ENCODE measurements at regions not wholly inside any gene's neighbourhood (a gene's known extent, or its start where the extent isn't known, plus 50 kb on each side); places are given as distances from the start of the nearest gene placed in this dataset.

DNA sequence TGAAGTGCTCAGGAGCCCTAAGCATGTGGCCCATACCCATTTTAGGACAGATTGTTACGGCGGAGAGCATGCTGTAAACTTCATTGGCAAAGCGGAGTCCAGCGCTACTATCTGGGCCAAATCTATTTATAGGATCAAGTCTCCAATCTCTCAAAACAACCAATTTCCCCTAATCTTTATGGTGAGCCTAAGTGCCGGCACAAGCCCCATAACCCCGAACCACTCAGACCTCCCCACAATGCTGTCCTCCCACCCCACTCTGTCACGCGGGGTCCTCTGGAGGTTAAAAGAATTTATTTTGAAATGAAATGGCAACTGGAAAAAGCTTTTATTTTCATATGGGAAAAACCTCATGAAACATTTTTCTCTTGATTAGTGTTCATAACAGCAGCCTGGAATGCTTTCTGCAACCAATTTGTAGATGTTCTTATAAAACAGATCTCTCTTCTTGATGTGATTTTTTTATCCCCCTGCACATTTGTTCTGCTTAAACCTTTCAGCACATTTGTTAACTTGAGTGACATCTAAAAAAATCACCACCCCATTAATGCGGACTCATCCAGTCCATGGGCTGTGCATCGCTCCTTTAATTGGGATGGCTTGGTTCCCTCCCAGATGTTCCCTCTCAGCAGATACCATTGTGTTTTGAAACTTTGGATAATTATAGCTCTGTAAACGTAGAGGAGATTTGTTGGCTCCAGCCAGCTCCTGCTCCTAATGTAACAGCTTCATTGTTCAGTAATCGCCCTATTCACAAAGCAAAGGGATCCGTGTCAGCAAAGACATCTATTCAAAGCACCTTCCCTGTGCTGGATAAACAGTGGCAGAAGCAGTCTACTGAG, 323.6 kb downstream of the CD83 start:
- ATAC-seq: no peak
- TF ChIP-seq, protein P1, sequence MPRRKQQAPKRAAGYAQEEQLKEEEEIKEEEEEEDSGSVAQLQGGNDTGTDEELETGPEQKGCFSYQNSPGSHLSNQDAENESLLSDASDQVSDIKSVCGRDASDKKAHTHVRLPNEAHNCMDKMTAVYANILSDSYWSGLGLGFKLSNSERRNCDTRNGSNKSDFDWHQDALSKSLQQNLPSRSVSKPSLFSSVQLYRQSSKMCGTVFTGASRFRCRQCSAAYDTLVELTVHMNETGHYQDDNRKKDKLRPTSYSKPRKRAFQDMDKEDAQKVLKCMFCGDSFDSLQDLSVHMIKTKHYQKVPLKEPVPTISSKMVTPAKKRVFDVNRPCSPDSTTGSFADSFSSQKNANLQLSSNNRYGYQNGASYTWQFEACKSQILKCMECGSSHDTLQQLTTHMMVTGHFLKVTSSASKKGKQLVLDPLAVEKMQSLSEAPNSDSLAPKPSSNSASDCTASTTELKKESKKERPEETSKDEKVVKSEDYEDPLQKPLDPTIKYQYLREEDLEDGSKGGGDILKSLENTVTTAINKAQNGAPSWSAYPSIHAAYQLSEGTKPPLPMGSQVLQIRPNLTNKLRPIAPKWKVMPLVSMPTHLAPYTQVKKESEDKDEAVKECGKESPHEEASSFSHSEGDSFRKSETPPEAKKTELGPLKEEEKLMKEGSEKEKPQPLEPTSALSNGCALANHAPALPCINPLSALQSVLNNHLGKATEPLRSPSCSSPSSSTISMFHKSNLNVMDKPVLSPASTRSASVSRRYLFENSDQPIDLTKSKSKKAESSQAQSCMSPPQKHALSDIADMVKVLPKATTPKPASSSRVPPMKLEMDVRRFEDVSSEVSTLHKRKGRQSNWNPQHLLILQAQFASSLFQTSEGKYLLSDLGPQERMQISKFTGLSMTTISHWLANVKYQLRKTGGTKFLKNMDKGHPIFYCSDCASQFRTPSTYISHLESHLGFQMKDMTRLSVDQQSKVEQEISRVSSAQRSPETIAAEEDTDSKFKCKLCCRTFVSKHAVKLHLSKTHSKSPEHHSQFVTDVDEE (CRISPR knock-in tag; IDR thresholded peaks at IDR 0.05): no peak
- TF ChIP-seq ZC3H10 (CRISPR knock-in tag; IDR thresholded peaks at IDR 0.05) (no peak), ZNF70 (CRISPR knock-in tag; IDR thresholded peaks at IDR 0.05) (no peak), ESRRG (CRISPR knock-in tag; IDR thresholded peaks at IDR 0.05) (no peak), ZNF8 (CRISPR knock-in tag; IDR thresholded peaks at IDR 0.05) (no peak), ARNTL (CRISPR knock-in tag; IDR thresholded peaks at IDR 0.05; ENCODE audit: borderline replicate concordance, low read depth) (no peak), ZFP3 (CRISPR knock-in tag; IDR thresholded peaks at IDR 0.05) (no peak), CSRNP3 (CRISPR knock-in tag; IDR thresholded peaks at IDR 0.05) (no peak), GLIS3 (CRISPR knock-in tag; IDR thresholded peaks at IDR 0.05) (no peak), TCF4 (CRISPR knock-in tag; IDR thresholded peaks at IDR 0.05; ENCODE audit: borderline replicate concordance) (no peak)

GRCh38 chr6:14442242-14442641, 324.7 kb downstream of the CD83 start:
- ATAC-seq: no peak
- TF ChIP-seq POU6F1 (CRISPR knock-in tag; IDR thresholded peaks at IDR 0.05; ENCODE audit: borderline replicate concordance, low read depth): no peak
- TF ChIP-seq ZNF8 (CRISPR knock-in tag; IDR thresholded peaks at IDR 0.05): no peak

GRCh38 chr6:14443629-14444268, 326.2 kb downstream of the CD83 start:
- TF ChIP-seq ESRRG (CRISPR knock-in tag; IDR thresholded peaks at IDR 0.05) (no peak), PATZ1 (CRISPR knock-in tag; IDR thresholded peaks at IDR 0.05; ENCODE audit: borderline replicate concordance) (no peak)
- TF ChIP-seq, protein P2, sequence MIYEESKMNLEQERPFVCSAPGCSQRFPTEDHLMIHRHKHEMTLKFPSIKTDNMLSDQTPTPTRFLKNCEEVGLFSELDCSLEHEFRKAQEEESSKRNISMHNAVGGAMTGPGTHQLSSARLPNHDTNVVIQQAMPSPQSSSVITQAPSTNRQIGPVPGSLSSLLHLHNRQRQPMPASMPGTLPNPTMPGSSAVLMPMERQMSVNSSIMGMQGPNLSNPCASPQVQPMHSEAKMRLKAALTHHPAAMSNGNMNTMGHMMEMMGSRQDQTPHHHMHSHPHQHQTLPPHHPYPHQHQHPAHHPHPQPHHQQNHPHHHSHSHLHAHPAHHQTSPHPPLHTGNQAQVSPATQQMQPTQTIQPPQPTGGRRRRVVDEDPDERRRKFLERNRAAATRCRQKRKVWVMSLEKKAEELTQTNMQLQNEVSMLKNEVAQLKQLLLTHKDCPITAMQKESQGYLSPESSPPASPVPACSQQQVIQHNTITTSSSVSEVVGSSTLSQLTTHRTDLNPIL (CRISPR knock-in tag; IDR thresholded peaks at IDR 0.05; ENCODE audit: low read depth): no peak
- no peak for ATAC-seq

GRCh38 chr6:14444295-14444972, 326.9 kb downstream of the CD83 start:
- no peak for ATAC-seq
- TF ChIP-seq ZFP3 (CRISPR knock-in tag; IDR thresholded peaks at IDR 0.05) (no peak), ESRRG (CRISPR knock-in tag; IDR thresholded peaks at IDR 0.05) (no peak), GLIS3 (CRISPR knock-in tag; IDR thresholded peaks at IDR 0.05) (no peak), ZFP30 (CRISPR knock-in tag; IDR thresholded peaks at IDR 0.05) (no peak), ISL1 (CRISPR knock-in tag; IDR thresholded peaks at IDR 0.05) (no peak), PATZ1 (CRISPR knock-in tag; IDR thresholded peaks at IDR 0.05; ENCODE audit: borderline replicate concordance) (no peak), POU6F1 (CRISPR knock-in tag; IDR thresholded peaks at IDR 0.05; ENCODE audit: borderline replicate concordance, low read depth) (no peak), ZC3H10 (CRISPR knock-in tag; IDR thresholded peaks at IDR 0.05) (no peak), SNAI2 (CRISPR knock-in tag; IDR thresholded peaks at IDR 0.05) (no peak), TOX (CRISPR knock-in tag; IDR thresholded peaks at IDR 0.05; ENCODE audit: borderline replicate concordance) (no peak), CSRNP3 (CRISPR knock-in tag; IDR thresholded peaks at IDR 0.05) (no peak), CSDC2 (CRISPR knock-in tag; IDR thresholded peaks at IDR 0.05) (no peak)
